IPS-15b (cell line): ENCODE measurements at regions not wholly inside any gene's neighbourhood (a gene's known extent, or its start where the extent isn't known, plus 50 kb on each side); places are given as distances from the start of the nearest gene placed in this dataset.
"Not testable (repeated sequence)": the region's sequence is repeated elsewhere in the genome, so short reads cannot be mapped to it uniquely, and the experiment has no call there.

Source experiments
- H3K27me3 ChIP-seq: one replicate; pipeline ENCODE4 v1.6.1; 2013; ENCODE audit warnings: low read length; ENCODE audit not compliant: control insufficient read depth, insufficient read depth
- H3K36me3 ChIP-seq: one replicate; pipeline ENCODE4 v1.6.1; 2013; ENCODE audit warnings: low read length; ENCODE audit not compliant: control insufficient read depth, insufficient read depth
- H3K4me1 ChIP-seq: one replicate; pipeline ENCODE4 v1.6.1; 2013; ENCODE audit warnings: mild to moderate bottlenecking, low read length; ENCODE audit not compliant: control insufficient read depth, insufficient read depth
- H3K4me3 ChIP-seq: one replicate; pipeline ENCODE4 v1.5.1; 2013; ENCODE audit warnings: low read depth, low read length
- H3K9ac ChIP-seq: one replicate; pipeline ENCODE4 v1.6.1; 2013; ENCODE audit warnings: low read depth, mild to moderate bottlenecking, low read length
- H3K9me3 ChIP-seq: one replicate; pipeline ENCODE4 v1.6.1; 2013; ENCODE audit warnings: mild to moderate bottlenecking, low read length; ENCODE audit not compliant: control insufficient read depth, insufficient read depth

GRCh38 chr4:110399046-110399445 is 76.9 kb upstream of the ENPEP start:
- not testable (repeated sequence) for H3K4me1 ChIP-seq, H3K27me3 ChIP-seq, H3K9me3 ChIP-seq, H3K9ac ChIP-seq, H3K36me3 ChIP-seq, H3K4me3 ChIP-seq

GRCh38 chr4:110396963-110397362 is 79.0 kb upstream of the ENPEP start:
- Histone ChIP-seq H3K36me3 (no peaks in the 10 kb centered on the region), H3K9ac (no peak overlapping the region), H3K9me3 (no peaks in the 10 kb centered on the region), H3K4me3 (no peak overlapping the region), H3K27me3 (no peaks in the 10 kb centered on the region), H3K4me1 (peaks cover 4% of the 10 kb centered on the region)

GRCh38 chr4:110395421-110395820 is 80.5 kb upstream of the ENPEP start:
- Histone ChIP-seq H3K4me1 (peaks cover 4% of the 10 kb centered on the region), H3K9ac (no peak overlapping the region), H3K4me3 (no peak overlapping the region), H3K9me3 (no peaks in the 10 kb centered on the region), H3K27me3 (no peaks in the 10 kb centered on the region), H3K36me3 (no peaks in the 10 kb centered on the region)

GRCh38 chr4:110394871-110395270 is 81.1 kb upstream of the ENPEP start:
- Histone ChIP-seq H3K36me3 (no peaks in the 10 kb centered on the region), H3K4me3 (no peak overlapping the region), H3K9me3 (no peaks in the 10 kb centered on the region), H3K9ac (no peak overlapping the region), H3K27me3 (no peaks in the 10 kb centered on the region), H3K4me1 (peaks cover 4% of the 10 kb centered on the region)

GRCh38 chr4:110381784-110382183 is 94.2 kb upstream of the ENPEP start:
- H3K9me3 ChIP-seq: no peaks in the 10 kb centered on the region
- no peak overlapping the region for H3K4me3 ChIP-seq
- no peaks in the 10 kb centered on the region for H3K4me1 ChIP-seq
- H3K9ac ChIP-seq: no peak overlapping the region
- no peaks in the 10 kb centered on the region for H3K27me3 ChIP-seq
- peaks cover 2% of the 10 kb centered on the region for H3K36me3 ChIP-seq

- H3K4me3 ChIP-seq: no peak overlapping the region
- H3K36me3 ChIP-seq: no peaks in the 10 kb centered on the region
- no peak overlapping the region for H3K9ac ChIP-seq
- no peaks in the 10 kb centered on the region for H3K4me1 ChIP-seq
- no peaks in the 10 kb centered on the region for H3K27me3 ChIP-seq
- no peaks in the 10 kb centered on the region for H3K9me3 ChIP-seq
Observed at GRCh38 chr4:110372485-110372884, 103.5 kb upstream of the ENPEP start.

GRCh38 chr4:110371016-110371770 is 104.8 kb upstream of the ENPEP start:
- no peaks in the 10 kb centered on the region for H3K4me1 ChIP-seq
- no peaks in the 10 kb centered on the region for H3K36me3 ChIP-seq
- H3K27me3 ChIP-seq: no peaks in the 10 kb centered on the region
- H3K9me3 ChIP-seq: no peaks in the 10 kb centered on the region
- no peak overlapping the region for H3K4me3 ChIP-seq
- no peak overlapping the region for H3K9ac ChIP-seq

- Histone ChIP-seq H3K9ac (no peak overlapping the region), H3K4me1 (no peaks in the 10 kb centered on the region), H3K4me3 (no peak overlapping the region), H3K36me3 (no peaks in the 10 kb centered on the region), H3K9me3 (no peaks in the 10 kb centered on the region), H3K27me3 (no peaks in the 10 kb centered on the region)
Observed at GRCh38 chr4:110368409-110368808, 107.5 kb upstream of the ENPEP start.

- Histone ChIP-seq H3K36me3 (no peaks in the 10 kb centered on the region), H3K27me3 (no peaks in the 10 kb centered on the region), H3K9me3 (no peaks in the 10 kb centered on the region), H3K9ac (no peak overlapping the region), H3K4me3 (no peak overlapping the region), H3K4me1 (no peaks in the 10 kb centered on the region)
Observed at GRCh38 chr4:110367156-110367555, 108.8 kb upstream of the ENPEP start.

GRCh38 chr4:110365761-110366160 is 110.2 kb upstream of the ENPEP start:
- Histone ChIP-seq H3K27me3 (no peaks in the 10 kb centered on the region), H3K36me3 (no peaks in the 10 kb centered on the region), H3K9ac (no peak overlapping the region), H3K4me1 (no peaks in the 10 kb centered on the region), H3K9me3 (no peaks in the 10 kb centered on the region), H3K4me3 (no peak overlapping the region)

- H3K27me3 ChIP-seq: no peaks in the 10 kb centered on the region
- H3K9ac ChIP-seq: no peak overlapping the region
- H3K4me3 ChIP-seq: no peak overlapping the region
- no peaks in the 10 kb centered on the region for H3K9me3 ChIP-seq
- H3K4me1 ChIP-seq: no peaks in the 10 kb centered on the region
- no peaks in the 10 kb centered on the region for H3K36me3 ChIP-seq
Observed at GRCh38 chr4:110364911-110365520, 110.9 kb upstream of the ENPEP start.

- H3K4me1 ChIP-seq: no peaks in the 10 kb centered on the region
- H3K9ac ChIP-seq: no peak overlapping the region
- H3K36me3 ChIP-seq: no peaks in the 10 kb centered on the region
- H3K9me3 ChIP-seq: no peaks in the 10 kb centered on the region
- H3K27me3 ChIP-seq: no peaks in the 10 kb centered on the region
- no peak overlapping the region for H3K4me3 ChIP-seq
Observed at GRCh38 chr4:110361921-110362320, 114.0 kb upstream of the ENPEP start.
